ENCODE measurements at regions not wholly inside any gene's neighbourhood (a gene's known extent, or its start where the extent isn't known, plus 50 kb on each side); places are given as distances from the start of the nearest gene placed in this dataset.

GRCh38 chr21:23281917-23282316, 2283.7 kb downstream of the NCAM2 start:
- TF ChIP-seq JUNB (IDR thresholded peaks at IDR 0.05) (no peak), RARB (CRISPR knock-in tag; IDR thresholded peaks at IDR 0.05) (no peak), HEYL (CRISPR knock-in tag; IDR thresholded peaks at IDR 0.05) (no peak), BCL3 (IDR thresholded peaks at IDR 0.05) (no peak), POLR2A (IDR thresholded peaks at IDR 0.05; ENCODE audit: low read length) (no peak), ZSCAN20 (CRISPR knock-in tag; IDR thresholded peaks at IDR 0.05) (no peak), ZNF302 (CRISPR knock-in tag; IDR thresholded peaks at IDR 0.05) (no peak), MYC (IDR thresholded peaks at IDR 0.05; ENCODE audit: borderline replicate concordance, low read length) (no peak), SREBF2 (IDR thresholded peaks at IDR 0.05) (no peak), HOXA7 (CRISPR knock-in tag; IDR thresholded peaks at IDR 0.05) (no peak), BHLHE40 (IDR thresholded peaks at IDR 0.05; ENCODE audit: low read depth, low read length) (no peak), HDAC2 (IDR thresholded peaks at IDR 0.05) (no peak), MAX (IDR thresholded peaks at IDR 0.05) (no peak), PBX3 (IDR thresholded peaks at IDR 0.05) (no peak), FOXS1 (CRISPR knock-in tag; IDR thresholded peaks at IDR 0.05) (no peak)
- TF ChIP-seq, protein P1, sequence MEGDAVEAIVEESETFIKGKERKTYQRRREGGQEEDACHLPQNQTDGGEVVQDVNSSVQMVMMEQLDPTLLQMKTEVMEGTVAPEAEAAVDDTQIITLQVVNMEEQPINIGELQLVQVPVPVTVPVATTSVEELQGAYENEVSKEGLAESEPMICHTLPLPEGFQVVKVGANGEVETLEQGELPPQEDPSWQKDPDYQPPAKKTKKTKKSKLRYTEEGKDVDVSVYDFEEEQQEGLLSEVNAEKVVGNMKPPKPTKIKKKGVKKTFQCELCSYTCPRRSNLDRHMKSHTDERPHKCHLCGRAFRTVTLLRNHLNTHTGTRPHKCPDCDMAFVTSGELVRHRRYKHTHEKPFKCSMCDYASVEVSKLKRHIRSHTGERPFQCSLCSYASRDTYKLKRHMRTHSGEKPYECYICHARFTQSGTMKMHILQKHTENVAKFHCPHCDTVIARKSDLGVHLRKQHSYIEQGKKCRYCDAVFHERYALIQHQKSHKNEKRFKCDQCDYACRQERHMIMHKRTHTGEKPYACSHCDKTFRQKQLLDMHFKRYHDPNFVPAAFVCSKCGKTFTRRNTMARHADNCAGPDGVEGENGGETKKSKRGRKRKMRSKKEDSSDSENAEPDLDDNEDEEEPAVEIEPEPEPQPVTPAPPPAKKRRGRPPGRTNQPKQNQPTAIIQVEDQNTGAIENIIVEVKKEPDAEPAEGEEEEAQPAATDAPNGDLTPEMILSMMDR (IDR thresholded peaks at IDR 0.05) = no peak
- TF ChIP-seq, protein P2, sequence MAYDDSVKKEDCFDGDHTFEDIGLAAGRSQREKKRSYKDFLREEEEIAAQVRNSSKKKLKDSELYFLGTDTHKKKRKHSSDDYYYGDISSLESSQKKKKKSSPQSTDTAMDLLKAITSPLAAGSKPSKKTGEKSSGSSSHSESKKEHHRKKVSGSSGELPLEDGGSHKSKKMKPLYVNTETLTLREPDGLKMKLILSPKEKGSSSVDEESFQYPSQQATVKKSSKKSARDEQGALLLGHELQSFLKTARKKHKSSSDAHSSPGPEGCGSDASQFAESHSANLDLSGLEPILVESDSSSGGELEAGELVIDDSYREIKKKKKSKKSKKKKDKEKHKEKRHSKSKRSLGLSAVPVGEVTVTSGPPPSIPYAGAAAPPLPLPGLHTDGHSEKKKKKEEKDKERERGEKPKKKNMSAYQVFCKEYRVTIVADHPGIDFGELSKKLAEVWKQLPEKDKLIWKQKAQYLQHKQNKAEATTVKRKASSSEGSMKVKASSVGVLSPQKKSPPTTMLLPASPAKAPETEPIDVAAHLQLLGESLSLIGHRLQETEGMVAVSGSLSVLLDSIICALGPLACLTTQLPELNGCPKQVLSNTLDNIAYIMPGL (CRISPR knock-in tag; IDR thresholded peaks at IDR 0.05; ENCODE audit: borderline replicate concordance) = no peak
- TF ChIP-seq, protein P3, sequence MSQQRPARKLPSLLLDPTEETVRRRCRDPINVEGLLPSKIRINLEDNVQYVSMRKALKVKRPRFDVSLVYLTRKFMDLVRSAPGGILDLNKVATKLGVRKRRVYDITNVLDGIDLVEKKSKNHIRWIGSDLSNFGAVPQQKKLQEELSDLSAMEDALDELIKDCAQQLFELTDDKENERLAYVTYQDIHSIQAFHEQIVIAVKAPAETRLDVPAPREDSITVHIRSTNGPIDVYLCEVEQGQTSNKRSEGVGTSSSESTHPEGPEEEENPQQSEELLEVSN (IDR thresholded peaks at IDR 0.05; ENCODE audit: borderline replicate concordance, low read depth) = no peak
- TF ChIP-seq, protein P4, sequence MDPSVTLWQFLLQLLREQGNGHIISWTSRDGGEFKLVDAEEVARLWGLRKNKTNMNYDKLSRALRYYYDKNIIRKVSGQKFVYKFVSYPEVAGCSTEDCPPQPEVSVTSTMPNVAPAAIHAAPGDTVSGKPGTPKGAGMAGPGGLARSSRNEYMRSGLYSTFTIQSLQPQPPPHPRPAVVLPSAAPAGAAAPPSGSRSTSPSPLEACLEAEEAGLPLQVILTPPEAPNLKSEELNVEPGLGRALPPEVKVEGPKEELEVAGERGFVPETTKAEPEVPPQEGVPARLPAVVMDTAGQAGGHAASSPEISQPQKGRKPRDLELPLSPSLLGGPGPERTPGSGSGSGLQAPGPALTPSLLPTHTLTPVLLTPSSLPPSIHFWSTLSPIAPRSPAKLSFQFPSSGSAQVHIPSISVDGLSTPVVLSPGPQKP (IDR thresholded peaks at IDR 0.05; ENCODE audit: low read depth, low read length) = no peak
- no peak for FAIRE-seq

GRCh38 chr21:23249760-23250159, 2251.6 kb downstream of the NCAM2 start:
- 0% methylated on average over 1 of the region's 1 CpG for WGBS (ENCODE audit: missing lambda C conversion rate)
- ChIA-PET CTCF (no interaction called here), POLR2A (no interaction called here)
- DNase-seq (ENCODE audit: low read depth in 1 of 2, low spot score in 1 of 2) = no peak
- no peak for FAIRE-seq
- no peak overlapping the region for H3K4me2 ChIP-seq
- no peak overlapping the region for H3K4me3 ChIP-seq
- no peak for ATAC-seq
- no peaks in the 10 kb centered on the region for H3K9me3 ChIP-seq
- H3K27ac ChIP-seq = no peak overlapping the region
- no peaks in the 10 kb centered on the region for H3K4me1 ChIP-seq
- TF ChIP-seq EHMT2 (IDR thresholded peaks at IDR 0.05; ENCODE audit: low read depth) (no peak), KDM5A (IDR thresholded peaks at IDR 0.05) (no peak), KDM1A (IDR thresholded peaks at IDR 0.05; ENCODE audit: low read depth) (no peak), CBX2 (IDR thresholded peaks at IDR 0.05; ENCODE audit: borderline replicate concordance, low read depth) (no peak), MAX (IDR thresholded peaks at IDR 0.05) (no peak)
- TF ChIP-seq, protein P5, sequence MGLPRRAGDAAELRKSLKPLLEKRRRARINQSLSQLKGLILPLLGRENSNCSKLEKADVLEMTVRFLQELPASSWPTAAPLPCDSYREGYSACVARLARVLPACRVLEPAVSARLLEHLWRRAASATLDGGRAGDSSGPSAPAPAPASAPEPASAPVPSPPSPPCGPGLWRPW (IDR thresholded peaks at IDR 0.05) = no peak

More at GRCh38 chr21:23281917-23282316, 2283.7 kb downstream of the NCAM2 start:
- CTCF ChIA-PET = no interaction called here
- Histone ChIP-seq H3K4me3 (no peak overlapping the region), H3K4me1 (no peaks in the 10 kb centered on the region), H3K4me2 (no peak overlapping the region), H3K9me3 (no peaks in the 10 kb centered on the region), H3K27ac (no peak overlapping the region)
- no peak for DNase-seq (ENCODE audit: low read depth in 1 of 2, low spot score in 1 of 2)
- POLR2A ChIA-PET = no interaction called here
- no peak for ATAC-seq
- 2% methylated on average over 2 of the region's 2 CpGs for WGBS (ENCODE audit: missing lambda C conversion rate)

Data from A549 (cell line).